NCI-H2196 (cell line): ENCODE measurements at regions not wholly inside any gene's neighbourhood (a gene's known extent, or its start where the extent isn't known, plus 50 kb on each side); places are given as distances from the start of the nearest gene placed in this dataset.

ENCODE experiments used
- DNase-seq: peaks from one replicate; lab custom pipeline; 2025; ENCODE audit not compliant: unreplicated experiment; lab: John Stamatoyannopoulos, UW

- DNase-seq = no peak
Measured at GRCh38 chr14:38777401-38777800, 325.6 kb downstream of the SEC23A start.

- DNase-seq = no peak
Measured at GRCh38 chr14:38775986-38776385, 327.0 kb downstream of the SEC23A start.

- no peak for DNase-seq
Measured at GRCh38 chr14:38774162-38774561, 328.9 kb downstream of the SEC23A start.

GRCh38 chr14:38770251-38770650 lies 332.8 kb downstream of the SEC23A start:
- no peak for DNase-seq

GRCh38 chr14:38762845-38763244 lies 340.2 kb downstream of the SEC23A start:
- DNase-seq = no peak

- DNase-seq = no peak
Measured at GRCh38 chr14:38762426-38762825, 340.6 kb downstream of the SEC23A start.

GRCh38 chr14:38761033-38761432 lies 342.0 kb downstream of the SEC23A start:
- DNase-seq = no peak

GRCh38 chr14:38758661-38759060 lies 344.4 kb downstream of the SEC23A start:
- DNase-seq = no peak

- no peak for DNase-seq
Measured at GRCh38 chr14:38755036-38755435, 348.0 kb downstream of the SEC23A start.

GRCh38 chr14:38752750-38753149 lies 350.3 kb downstream of the SEC23A start:
- DNase-seq = no peak

- no peak for DNase-seq
Measured at GRCh38 chr14:38752341-38752740, 350.7 kb downstream of the SEC23A start.

- no peak for DNase-seq
Measured at GRCh38 chr14:38751459-38751858, 351.6 kb downstream of the SEC23A start.

- DNase-seq = no peak
Measured at GRCh38 chr14:38749936-38750335, 353.1 kb downstream of the SEC23A start.

GRCh38 chr14:38745861-38746260 lies 357.2 kb downstream of the SEC23A start:
- DNase-seq = no peak

- no peak for DNase-seq
Measured at GRCh38 chr14:38743966-38744584, 359.0 kb downstream of the SEC23A start.

GRCh38 chr14:38737686-38738407 lies 365.2 kb downstream of the SEC23A start:
- DNase-seq = no peak

- no peak for DNase-seq
Measured at GRCh38 chr14:38735005-38735404, 368.0 kb downstream of the SEC23A start.

- DNase-seq = no peak
Measured at GRCh38 chr14:38731962-38732361, 371.1 kb downstream of the SEC23A start.

GRCh38 chr14:38730420-38730819 lies 372.6 kb downstream of the SEC23A start:
- no peak for DNase-seq

- no peak for DNase-seq
Measured at GRCh38 chr14:38727731-38728130, 375.3 kb downstream of the SEC23A start.

GRCh38 chr14:38724621-38725020 lies 378.4 kb downstream of the SEC23A start:
- no peak for DNase-seq

- no peak for DNase-seq
Measured at GRCh38 chr14:38723959-38724358, 379.1 kb downstream of the SEC23A start.

- DNase-seq = no peak
Measured at GRCh38 chr14:38723277-38723676, 379.8 kb downstream of the SEC23A start.
